GM19467 (cell line): ENCODE measurements at regions not wholly inside any gene's neighbourhood (a gene's known extent, or its start where the extent isn't known, plus 50 kb on each side); places are given as distances from the start of the nearest gene placed in this dataset.

Experiments
- ATAC-seq: cut with Tn5 transposase; IDR thresholded peaks from one replicate; pipeline ENCODE4 v1.9.1; 2021; ENCODE audit warnings: mild to moderate bottlenecking, moderate library complexity; ENCODE audit not compliant: unreplicated experiment

GRCh38 chr2:104790100-104790811 is 63.7 kb upstream of the POU3F3 start:
- ATAC-seq: no peak

- no peak for ATAC-seq
Measured at GRCh38 chr2:104790901-104791495, 62.9 kb upstream of the POU3F3 start.

- ATAC-seq: no peak
Measured at GRCh38 chr2:104793966-104794365, 59.9 kb upstream of the POU3F3 start.

GRCh38 chr2:104794441-104794840 is 59.5 kb upstream of the POU3F3 start:
- ATAC-seq: no peak
